Epithelial cell of prostate (primary cell): ENCODE measurements at regions not wholly inside any gene's neighbourhood (a gene's known extent, or its start where the extent isn't known, plus 50 kb on each side); places are given as distances from the start of the nearest gene placed in this dataset.
"Not testable (repeated sequence)": the region's sequence is repeated elsewhere in the genome, so short reads cannot be mapped to it uniquely, and the experiment has no call there.

Source experiments
- DNase-seq: peaks from one replicate; pipeline ENCODE4 v3.0.0-alpha.2; 2011; ENCODE audit warnings: low read depth, low spot score
- H3K27ac ChIP-seq: fragments of 450-650 bp; 2 replicates; pipeline ENCODE4 v1.5.1; 2017; ENCODE audit warnings: mild to moderate bottlenecking

GRCh38 chr6:67815623-67816022 is 819.5 kb upstream of the ADGRB3 start:
- no peak for DNase-seq
- H3K27ac ChIP-seq = no peak overlapping the region

DNA sequence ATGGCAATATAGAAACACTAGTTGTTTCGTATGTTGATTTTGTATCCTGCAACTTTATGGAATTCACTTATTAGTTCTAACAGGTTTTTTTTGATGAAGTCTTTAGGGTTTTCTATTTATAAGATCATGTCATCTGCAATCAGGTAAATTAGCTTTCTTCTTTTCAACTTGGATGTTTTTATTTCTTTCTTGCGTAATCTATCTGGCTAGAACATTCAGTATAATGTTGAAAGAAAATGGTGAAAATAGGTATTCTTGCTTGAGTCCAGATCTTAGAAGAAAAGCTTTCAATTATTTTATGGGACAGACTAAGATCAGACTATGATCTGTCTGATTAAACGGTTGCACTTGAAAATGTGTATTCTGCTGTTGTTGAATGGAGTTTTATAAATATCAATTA is 820.8 kb upstream of the ADGRB3 start:
- DNase-seq = no peak
- no peak overlapping the region for H3K27ac ChIP-seq

GRCh38 chr6:67812693-67813092 is 822.4 kb upstream of the ADGRB3 start:
- no peak overlapping the region for H3K27ac ChIP-seq
- DNase-seq = no peak

DNA sequence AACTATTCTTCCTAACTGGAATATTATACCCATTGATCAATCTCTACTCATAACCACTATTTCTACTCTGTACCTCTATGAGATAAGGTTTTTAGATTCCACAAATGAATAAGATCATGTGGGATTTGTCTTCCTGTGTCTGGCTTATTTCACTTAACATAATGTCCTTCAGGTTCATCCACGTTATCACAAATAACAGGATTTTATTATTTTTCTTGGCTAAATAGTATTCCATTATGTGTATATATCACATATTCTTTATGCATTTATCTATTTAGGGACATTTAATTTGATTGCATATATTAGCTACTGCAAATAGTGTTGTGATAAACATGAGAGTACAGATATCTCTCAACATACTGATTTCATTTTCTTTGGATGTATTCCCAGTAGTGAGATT is 823.0 kb upstream of the ADGRB3 start:
- H3K27ac ChIP-seq = no peak overlapping the region
- DNase-seq = no peak

DNA sequence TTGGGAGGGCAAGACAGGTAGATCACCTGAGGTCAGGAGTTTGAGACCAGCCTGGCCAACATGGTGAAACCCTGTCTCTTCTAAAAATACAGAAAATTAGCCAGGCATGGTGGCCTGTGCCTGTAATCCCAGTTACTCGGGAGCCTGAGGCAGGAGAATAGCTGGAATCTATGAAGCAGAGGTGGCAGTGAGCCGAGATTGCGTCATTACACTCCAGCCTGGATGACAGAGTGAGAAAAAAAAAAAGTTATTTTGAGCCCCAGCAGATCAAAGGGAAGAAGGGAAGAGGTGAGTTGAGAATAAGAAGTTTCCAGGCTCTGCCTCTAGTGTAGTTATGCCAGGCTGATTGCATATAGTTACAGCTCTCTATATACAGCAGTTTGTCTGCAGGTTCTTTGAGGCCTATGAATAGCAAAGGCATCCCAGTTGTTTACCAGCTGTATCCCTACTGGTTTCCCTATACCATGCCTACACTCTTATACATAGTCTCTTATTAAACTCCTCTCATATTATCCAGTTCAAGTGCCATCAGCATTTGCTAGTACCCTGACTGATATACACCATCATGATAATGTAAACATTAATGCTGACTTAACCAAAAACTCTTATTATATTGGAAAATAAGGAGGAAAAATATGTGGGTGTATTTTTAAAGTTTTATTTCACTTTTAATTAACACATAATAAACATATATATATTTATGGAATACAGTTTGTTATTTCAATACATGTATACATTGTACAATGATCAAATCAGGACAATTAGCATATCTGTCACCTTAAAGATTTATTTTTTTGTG is 823.6 kb upstream of the ADGRB3 start:
- no peak overlapping the region for H3K27ac ChIP-seq
- no peak for DNase-seq

DNA sequence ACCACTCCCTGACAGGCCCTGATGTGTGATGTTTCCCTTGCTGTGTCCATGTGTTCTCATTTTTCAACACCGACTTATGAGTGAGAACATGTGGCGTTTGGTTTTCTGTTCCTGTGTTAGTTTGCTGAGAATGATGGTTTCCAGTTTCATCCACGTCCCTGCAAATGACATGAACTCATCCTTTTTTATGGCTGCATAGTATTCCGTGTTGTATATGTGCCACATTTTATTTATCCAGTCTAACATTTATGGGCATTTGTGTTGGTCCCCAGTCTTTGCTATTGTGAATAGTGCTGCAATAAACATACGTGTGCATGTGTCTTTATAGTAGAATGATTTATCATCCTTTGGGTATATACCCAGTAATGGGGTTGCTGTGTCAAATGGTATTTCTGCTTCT is 830.3 kb upstream of the ADGRB3 start:
- not testable (repeated sequence) for H3K27ac ChIP-seq, DNase-seq

DNA sequence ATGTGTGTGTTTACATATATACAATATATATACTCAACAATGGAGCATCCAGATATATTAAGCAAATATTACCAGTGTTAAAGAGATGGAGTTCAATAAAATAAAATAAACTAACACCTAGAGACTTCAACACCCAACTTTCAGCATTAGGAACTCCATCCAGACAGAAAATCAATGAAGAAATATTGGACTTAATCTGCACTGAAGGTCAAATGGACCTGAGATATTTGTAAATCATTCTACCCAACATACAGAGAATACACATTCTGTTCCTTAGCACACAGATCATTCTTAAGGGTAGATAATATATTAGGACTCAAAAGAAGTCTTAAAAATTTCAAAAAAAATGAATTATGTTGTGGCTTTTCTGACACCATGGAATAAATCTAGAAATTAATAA is 832.3 kb upstream of the ADGRB3 start:
- no peak for DNase-seq
- H3K27ac ChIP-seq = no peak overlapping the region

DNA sequence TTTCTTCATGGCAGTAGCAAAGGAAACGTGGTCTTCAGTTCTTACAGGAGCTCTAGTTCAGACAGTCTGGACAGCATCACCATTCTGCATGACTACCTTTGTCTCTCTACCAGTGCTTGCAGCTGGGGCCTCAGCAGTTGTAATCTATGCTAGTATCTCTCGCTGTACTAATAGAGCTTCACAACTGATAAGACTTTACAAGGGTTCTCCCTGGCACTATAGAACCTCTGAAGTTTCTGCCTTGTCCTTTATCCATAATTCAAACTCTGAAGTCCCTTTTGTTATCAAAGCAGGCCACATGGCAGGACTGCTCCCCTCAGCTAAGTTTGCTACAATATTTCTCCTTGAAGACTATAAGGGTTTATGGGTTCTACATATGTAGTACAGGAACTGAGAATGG is 842.1 kb upstream of the ADGRB3 start:
- no peak overlapping the region for H3K27ac ChIP-seq
- no peak for DNase-seq

- DNase-seq = no peak
- H3K27ac ChIP-seq = no peak overlapping the region
Measured at GRCh38 chr6:67790569-67790968, 844.5 kb upstream of the ADGRB3 start.

DNA sequence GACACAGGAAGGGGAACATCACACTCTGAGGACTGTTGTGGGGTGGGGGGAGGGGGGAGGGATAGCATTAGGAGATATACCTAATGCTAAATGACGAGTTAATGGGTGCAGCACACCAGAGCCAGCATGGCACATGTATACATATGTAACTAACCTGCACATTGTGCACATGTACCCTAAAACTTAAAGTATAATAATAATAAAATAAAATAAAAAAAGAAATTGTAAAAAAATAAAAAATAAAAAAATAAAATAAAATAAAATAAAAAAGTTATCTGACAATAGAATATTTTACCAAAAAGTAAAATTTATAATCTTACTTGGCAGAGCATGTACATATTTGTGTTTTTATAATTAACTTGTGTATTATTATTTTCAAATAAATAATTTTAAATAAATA is 848.0 kb upstream of the ADGRB3 start:
- DNase-seq, H3K27ac ChIP-seq: not testable (repeated sequence)

GRCh38 chr6:67779876-67780275 is 855.2 kb upstream of the ADGRB3 start:
- H3K27ac ChIP-seq = no peak overlapping the region
- no peak for DNase-seq

GRCh38 chr6:67775333-67775732 is 859.7 kb upstream of the ADGRB3 start:
- no peak overlapping the region for H3K27ac ChIP-seq
- no peak for DNase-seq

- no peak for DNase-seq
- H3K27ac ChIP-seq = no peak overlapping the region
Measured at GRCh38 chr6:67768972-67769371, 866.1 kb upstream of the ADGRB3 start.

- H3K27ac ChIP-seq, DNase-seq: not testable (repeated sequence)
Measured at GRCh38 chr6:67767046-67767822, 867.8 kb upstream of the ADGRB3 start.

DNA sequence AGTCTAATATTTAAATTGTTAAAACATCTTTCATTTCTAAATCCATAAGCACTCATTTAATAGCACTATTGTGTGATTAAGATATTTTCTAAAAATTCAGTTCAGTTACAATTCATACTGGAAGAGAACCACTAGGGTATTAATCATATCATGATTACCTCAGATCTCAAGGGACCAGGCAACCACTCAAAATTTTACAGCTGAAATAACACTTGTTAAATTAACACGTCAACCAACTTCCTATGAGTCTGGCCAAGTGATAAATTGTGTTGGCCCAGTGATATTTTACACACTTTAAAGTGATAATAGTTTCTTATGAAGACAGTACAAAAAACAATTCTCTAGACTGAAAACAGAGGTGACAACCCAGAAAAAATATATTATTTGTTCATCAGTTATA is 869.0 kb upstream of the ADGRB3 start:
- H3K27ac ChIP-seq = no peak overlapping the region
- no peak for DNase-seq

- no peak for DNase-seq
Measured at GRCh38 chr6:67759001-67759400, 876.1 kb upstream of the ADGRB3 start.

GRCh38 chr6:67757465-67758033 is 877.5 kb upstream of the ADGRB3 start:
- no peak overlapping the region for H3K27ac ChIP-seq
- no peak for DNase-seq

More at GRCh38 chr6:67759001-67759400, 876.1 kb upstream of the ADGRB3 start:
- H3K27ac ChIP-seq = no peak overlapping the region

DNA sequence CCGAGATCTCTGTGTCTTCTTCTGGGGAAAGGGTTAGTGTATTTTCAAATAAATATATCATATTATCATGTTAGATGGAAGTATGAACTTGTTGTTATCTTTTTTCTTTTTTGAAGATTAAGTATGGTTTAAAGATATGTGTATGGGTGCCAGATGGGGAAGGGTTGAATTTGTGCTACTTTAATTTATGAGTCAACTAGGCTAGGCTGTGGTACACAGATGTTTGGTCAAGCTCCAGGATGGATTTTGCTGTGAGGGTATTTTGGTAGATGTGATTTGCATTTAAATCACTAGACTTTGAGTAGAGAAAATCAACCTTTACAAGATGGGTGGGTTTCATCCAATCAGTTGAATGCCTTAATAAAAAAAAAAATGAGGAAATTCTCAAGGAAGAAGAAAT is 886.6 kb upstream of the ADGRB3 start:
- DNase-seq = no peak
- H3K27ac ChIP-seq = no peak overlapping the region

GRCh38 chr6:67736816-67737215 is 898.3 kb upstream of the ADGRB3 start:
- DNase-seq = no peak
- H3K27ac ChIP-seq = no peak overlapping the region

GRCh38 chr6:67736161-67736560 is 898.9 kb upstream of the ADGRB3 start:
- no peak overlapping the region for H3K27ac ChIP-seq
- DNase-seq = no peak

- no peak for DNase-seq
- H3K27ac ChIP-seq = no peak overlapping the region
Measured at GRCh38 chr6:67735623-67736022, 899.5 kb upstream of the ADGRB3 start.
